HFFc6 (cell line): ENCODE measurements at regions not wholly inside any gene's neighbourhood (a gene's known extent, or its start where the extent isn't known, plus 50 kb on each side); places are given as distances from the start of the nearest gene placed in this dataset.

Experiments used
- DNase-seq: peaks from one replicate; pipeline ENCODE4 v3.0.0-alpha.2; 2018
- H3K27ac Mint-ChIP-seq: 2 replicates; pipeline ENCODE4 v1.8.0; 2020; ENCODE audit warnings: mild to moderate bottlenecking, mixed read lengths
- H3K27me3 Mint-ChIP-seq: 2 replicates; pipeline ENCODE4 v1.8.0; 2021; ENCODE audit warnings: mild to moderate bottlenecking, moderate library complexity, mixed read lengths; ENCODE audit not compliant: insufficient read depth
- H3K36me3 Mint-ChIP-seq: 2 replicates; pipeline ENCODE4 v1.8.0; 2021; ENCODE audit warnings: low read depth, mixed read lengths
- H3K4me1 Mint-ChIP-seq: 2 replicates; pipeline ENCODE4 v1.8.0; 2020; ENCODE audit warnings: low read depth, mixed read lengths
- H3K4me3 Mint-ChIP-seq: 2 replicates; pipeline ENCODE4 v1.8.0; 2020; ENCODE audit warnings: mild to moderate bottlenecking, moderate library complexity, mixed read lengths
- H3K9me3 Mint-ChIP-seq: 2 replicates; pipeline ENCODE4 v1.8.0; 2020; ENCODE audit warnings: mild to moderate bottlenecking, mixed read lengths
- CTCF ChIP-seq: fragments of 200-600 bp; sonication (generic); IDR thresholded peaks from 2 replicates; pipeline ENCODE4 v1.5.0; 2021; ENCODE audit warnings: antibody characterized with exemption, mild to moderate bottlenecking

- H3K9me3 Mint-ChIP-seq = no peaks in the 10 kb centered on the region
- no peak overlapping the region for H3K27ac Mint-ChIP-seq
- H3K27me3 Mint-ChIP-seq = peaks cover 22% of the 10 kb centered on the region
- no peaks in the 10 kb centered on the region for H3K4me1 Mint-ChIP-seq
- no peak for DNase-seq
- no peak for TF ChIP-seq CTCF
- no peak overlapping the region for H3K4me3 Mint-ChIP-seq
- no peaks in the 10 kb centered on the region for H3K36me3 Mint-ChIP-seq
Observed at GRCh38 chr2:241959751-241960269, 90.3 kb downstream of the RTP5 start.

- H3K27me3 Mint-ChIP-seq = peaks cover 17% of the 10 kb centered on the region
- no peaks in the 10 kb centered on the region for H3K9me3 Mint-ChIP-seq
- H3K4me3 Mint-ChIP-seq = no peak overlapping the region
- no peak for DNase-seq
- H3K36me3 Mint-ChIP-seq = no peaks in the 10 kb centered on the region
- H3K27ac Mint-ChIP-seq = no peak overlapping the region
- peaks cover 14% of the 10 kb centered on the region for H3K4me1 Mint-ChIP-seq
- no peak for TF ChIP-seq CTCF
Observed at GRCh38 chr2:241961454-241961853, 91.9 kb downstream of the RTP5 start.

- peaks cover 9% of the 10 kb centered on the region for H3K27me3 Mint-ChIP-seq
- H3K4me3 Mint-ChIP-seq = no peak overlapping the region
- H3K4me1 Mint-ChIP-seq = peaks cover 21% of the 10 kb centered on the region
- H3K27ac Mint-ChIP-seq = no peak overlapping the region
- TF ChIP-seq CTCF = no peak
- H3K9me3 Mint-ChIP-seq = no peaks in the 10 kb centered on the region
- no peak for DNase-seq
- no peaks in the 10 kb centered on the region for H3K36me3 Mint-ChIP-seq
Observed at GRCh38 chr2:241964133-241964532, 94.6 kb downstream of the RTP5 start.

GRCh38 chr2:241965931-241966412 lies 96.4 kb downstream of the RTP5 start:
- H3K27ac Mint-ChIP-seq = peak overlapping the region; percentile 86
- H3K4me3 Mint-ChIP-seq = peak overlapping the region; percentile 84

GRCh38 chr2:241966647-241967466 lies 97.3 kb downstream of the RTP5 start:
- peaks cover 21% of the 10 kb centered on the region for H3K4me1 Mint-ChIP-seq

More at GRCh38 chr2:241965931-241966412, 96.4 kb downstream of the RTP5 start:
- TF ChIP-seq CTCF = no peak
- Mint-ChIP-seq H3K4me1 (peaks cover 21% of the 10 kb centered on the region), H3K36me3 (no peaks in the 10 kb centered on the region), H3K27me3 (peaks cover 6% of the 10 kb centered on the region), H3K9me3 (no peaks in the 10 kb centered on the region)
- DNase-seq = peak; percentile 91

More at GRCh38 chr2:241966647-241967466, 97.3 kb downstream of the RTP5 start:
- H3K27me3 Mint-ChIP-seq = peaks cover 9% of the 10 kb centered on the region; the same call in 1 of the 2 replicates
- H3K9me3 Mint-ChIP-seq = no peaks in the 10 kb centered on the region
- H3K27ac Mint-ChIP-seq = peak overlapping the region; percentile 86
- DNase-seq = no peak
- no peak for TF ChIP-seq CTCF
- H3K36me3 Mint-ChIP-seq = no peaks in the 10 kb centered on the region
- peak overlapping the region; percentile 84 for H3K4me3 Mint-ChIP-seq
